Tibial nerve (tissue), 4 donors: ENCODE measurements at regions not wholly inside any gene's neighbourhood (a gene's known extent, or its start where the extent isn't known, plus 50 kb on each side); places are given as distances from the start of the nearest gene placed in this dataset.

Source experiments
- CTCF ChIP-seq, 5 experiments: fragments of 200-600 bp in 3 of 5; fragments of 450-650 bp in 2 of 5; sonication (generic) in 3 of 5; IDR thresholded peaks; one replicate each; pipeline ENCODE4 v1.5.1; 2016 to 2019; ENCODE audit warnings: antibody characterized with exemption in 5 of 5, mild to moderate bottlenecking in 3 of 5, moderate library complexity in 2 of 5
- EP300 ChIP-seq, 2 donors: sonication (generic); formaldehyde crosslinking; IDR thresholded peaks; one replicate each; pipeline ENCODE4 v1.6.1; 2017; ENCODE audit warnings: antibody characterized with exemption in 2 of 2, mild to moderate bottlenecking in 1 of 2
- POLR2A ChIP-seq, 2 donors: fragments of 450-650 bp; IDR thresholded peaks; one replicate each; pipeline ENCODE4 v1.6.1; 2017; ENCODE audit warnings: antibody characterized with exemption in 2 of 2, mild to moderate bottlenecking in 2 of 2, moderate library complexity in 2 of 2

GRCh38 chr14:49196327-49196726, 389.9 kb downstream of the RPS29 start:
- TF ChIP-seq CTCF (IDR thresholded peaks at IDR 0.05) (no peak), POLR2A (IDR thresholded peaks at IDR 0.05) (no peak), EP300 (IDR thresholded peaks at IDR 0.05) (no peak)
